H1 (cell line): ENCODE measurements at regions not wholly inside any gene's neighbourhood (a gene's known extent, or its start where the extent isn't known, plus 50 kb on each side); places are given as distances from the start of the nearest gene placed in this dataset.

Experiments
- CTCF ChIA-PET: fragments of 300-600 bp; sonication (Branson Sonifier 250); formaldehyde crosslinking; loops from one replicate; lab custom pipeline; 2021; ENCODE audit not compliant: partially characterized antibody; lab: Charles Lee
- POLR2A ChIA-PET: fragments of 300-600 bp; sonication (Branson Sonifier 250); formaldehyde crosslinking; loops from one replicate; lab custom pipeline; 2021; ENCODE audit warnings: inconsistent platforms; ENCODE audit not compliant: partially characterized antibody; lab: Charles Lee
- DNase-seq, 2 experiments: peaks; one replicate each; pipeline versions ENCODE4 v3.0.0 to v3.0.0-alpha.2; 2010 to 2022; ENCODE audit warnings: low spot score in 2 of 2, low read depth in 1 of 2, mixed read lengths in 1 of 2
- FAIRE-seq: peaks from 2 replicates; lab custom pipeline; 2011; peaks lifted over from hg19 to GRCh38; lab: Jason Lieb, UNC
- H2AFZ ChIP-seq: 2 replicates; pipeline ENCODE4 v1.8.1; 2012; ENCODE audit warnings: low read length, inconsistent platforms
- H2AK5ac ChIP-seq: 2 replicates; pipeline ENCODE4 v1.6.1; 2013; ENCODE audit warnings: low read depth, low read length
- H2BK120ac ChIP-seq: replicated peaks from 2 replicates; pipeline ENCODE3; 2013; ENCODE audit warnings: low read depth, low read length, inconsistent platforms
- H2BK12ac ChIP-seq: 2 replicates; pipeline ENCODE4 v1.6.1; 2013; ENCODE audit warnings: low read depth, low read length
- H2BK15ac ChIP-seq: 2 replicates; pipeline ENCODE4 v1.6.1; 2013; ENCODE audit warnings: low read length
- H2BK20ac ChIP-seq: 2 replicates; pipeline ENCODE4 v1.6.1; 2013; ENCODE audit warnings: low read length
- H2BK5ac ChIP-seq: 2 replicates; pipeline ENCODE4 v1.6.1; 2013; ENCODE audit warnings: low read depth, low read length
- H3K14ac ChIP-seq: 2 replicates; pipeline ENCODE4 v1.6.1; 2013; ENCODE audit warnings: inconsistent platforms; ENCODE audit not compliant: insufficient read length
- H3K18ac ChIP-seq: 2 replicates; pipeline ENCODE4 v1.6.1; 2013; ENCODE audit warnings: low read length; ENCODE audit errors: extremely low read depth
- H3K23ac ChIP-seq: 2 replicates; pipeline ENCODE4 v1.6.1; 2013; ENCODE audit warnings: inconsistent platforms; ENCODE audit not compliant: insufficient read length
- H3K23me2 ChIP-seq: 2 replicates; pipeline ENCODE4 v1.6.1; 2013; ENCODE audit warnings: low read depth, low read length
- H3K27ac ChIP-seq: 2 replicates; pipeline ENCODE4 v1.6.1; 2011; ENCODE audit warnings: low read depth, low read length, inconsistent platforms
- H3K27me3 ChIP-seq, 4 experiments: replicated peaks in 1 of 4; 1 replicate in 1 of 4; 2 replicates in 3 of 4; pipeline versions ENCODE4 v1.6.1 to v1.8.1; 2011 to 2013; ENCODE audit warnings: low read length in 3 of 4, mild to moderate bottlenecking in 3 of 4, inconsistent platforms in 2 of 4, mixed read lengths in 2 of 4, moderate library complexity in 1 of 4; ENCODE audit not compliant: control insufficient read depth in 3 of 4, insufficient read depth in 3 of 4; ENCODE audit errors: extremely low read depth in 1 of 4
- H3K36me3 ChIP-seq, 4 experiments: 2 replicates each; pipeline versions ENCODE4 v1.6.1 to v1.8.1; 2011 to 2013; ENCODE audit warnings: mild to moderate bottlenecking in 4 of 4, low read length in 3 of 4, moderate library complexity in 2 of 4, control low read depth in 1 of 4, inconsistent platforms in 1 of 4; ENCODE audit not compliant: insufficient read depth in 4 of 4, control insufficient read depth in 2 of 4
- H3K4ac ChIP-seq: replicated peaks from 2 replicates; pipeline ENCODE3; 2013; ENCODE audit warnings: low read length, low read depth, mixed read lengths, inconsistent platforms; ENCODE audit not compliant: insufficient read length
- H3K4me1 ChIP-seq, 4 experiments: replicated peaks in 1 of 4; 1 replicate in 1 of 4; 2 replicates in 3 of 4; pipeline versions ENCODE4 v1.6.1 to v1.8.1; 2011 to 2013; ENCODE audit warnings: low read length in 3 of 4, inconsistent platforms in 2 of 4, mixed read lengths in 1 of 4; ENCODE audit not compliant: insufficient read depth in 4 of 4, control insufficient read depth in 3 of 4
- H3K4me2 ChIP-seq, 2 experiments: 2 replicates each; pipeline versions ENCODE4 v1.6.1 to v1.8.1; 2011 to 2013; ENCODE audit warnings: low read depth in 2 of 2, low read length in 2 of 2, control low read depth in 1 of 2, inconsistent platforms in 1 of 2, mild to moderate bottlenecking in 1 of 2; ENCODE audit not compliant: insufficient read depth in 1 of 2
- H3K4me3 ChIP-seq, 4 experiments: fragments of 200-600, 300-600 bp in 1 of 4; sonication (generic), shearing (Covaris generic), sonication (Bioruptor Twin) in 1 of 4; 2 replicates each; pipeline versions ENCODE4 v1.5.1 to v1.8.1; 2011 to 2016; ENCODE audit warnings: low read length in 4 of 4, low read depth in 3 of 4, control low read depth in 2 of 4, inconsistent platforms in 2 of 4, mild to moderate bottlenecking in 2 of 4, mixed read lengths in 1 of 4, moderate library complexity in 1 of 4; ENCODE audit not compliant: insufficient read depth in 2 of 4; ENCODE audit errors: extremely low read depth in 1 of 4
- H3K56ac ChIP-seq: replicated peaks from 2 replicates; pipeline ENCODE3; 2013; ENCODE audit warnings: low read depth, mild to moderate bottlenecking, mixed read lengths, low read length, inconsistent platforms; ENCODE audit not compliant: insufficient read length
- H3K79me1 ChIP-seq: 2 replicates; pipeline ENCODE4 v1.6.1; 2013; ENCODE audit warnings: low read depth, low read length, control low read depth
- H3K79me2 ChIP-seq, 2 experiments: 2 replicates each; pipeline versions ENCODE4 v1.6.1 to v1.8.1; 2012 to 2013; ENCODE audit warnings: low read length in 2 of 2, mild to moderate bottlenecking in 2 of 2, inconsistent platforms in 1 of 2; ENCODE audit not compliant: insufficient read depth in 2 of 2, control insufficient read depth in 1 of 2
- H3K9ac ChIP-seq, 4 experiments: replicated peaks in 1 of 4; 1 replicate in 1 of 4; 2 replicates in 3 of 4; pipeline versions ENCODE4 v1.6.1 to v1.8.1; 2011 to 2013; ENCODE audit warnings: low read depth in 3 of 4, low read length in 3 of 4, control low read depth in 2 of 4, mild to moderate bottlenecking in 2 of 4, moderate library complexity in 2 of 4, inconsistent platforms in 1 of 4; ENCODE audit errors: extremely low read depth in 1 of 4
- H3K9me3 ChIP-seq, 2 experiments: 2 replicates each; pipeline versions ENCODE4 v1.6.1 to v1.8.1; 2012 to 2013; ENCODE audit warnings: mild to moderate bottlenecking in 2 of 2, moderate library complexity in 2 of 2, control low read depth in 1 of 2, inconsistent platforms in 1 of 2, low read depth in 1 of 2, low read length in 1 of 2, mixed read lengths in 1 of 2; ENCODE audit not compliant: insufficient read depth in 2 of 2
- H4K20me1 ChIP-seq, 2 experiments: replicated peaks in 1 of 2; 2 replicates each; pipeline versions ENCODE3 to v1.8.1; 2011 to 2013; ENCODE audit warnings: inconsistent platforms in 2 of 2, low read length in 2 of 2, mild to moderate bottlenecking in 1 of 2; ENCODE audit not compliant: insufficient read depth in 2 of 2, control insufficient read depth in 1 of 2
- H4K5ac ChIP-seq: 2 replicates; pipeline ENCODE4 v1.6.1; 2013; ENCODE audit warnings: low read length, low read depth, mixed read lengths, inconsistent platforms; ENCODE audit not compliant: insufficient read length
- H4K8ac ChIP-seq: 2 replicates; pipeline ENCODE4 v1.8.0; 2013; ENCODE audit warnings: mild to moderate bottlenecking, moderate library complexity, low read length, inconsistent platforms; ENCODE audit not compliant: insufficient read depth; ENCODE audit errors: extremely low read depth
- H4K91ac ChIP-seq: replicated peaks from 2 replicates; pipeline ENCODE3; 2013; ENCODE audit warnings: low read length, mixed read lengths, inconsistent platforms; ENCODE audit not compliant: insufficient read length
- CBX8 ChIP-seq: fragments of 300-800, 300-1000 bp; sonication (generic); IDR thresholded peaks from 2 replicates; pipeline ENCODE4 v1.7.1; 2016; ENCODE audit warnings: low read depth, low read length, borderline replicate concordance
- EZH2 ChIP-seq: fragments of 200-600 bp; sonication (generic); IDR thresholded peaks from 2 replicates; pipeline ENCODE4 v1.7.1; 2012; ENCODE audit warnings: low read depth, mild to moderate bottlenecking, moderate library complexity, low read length, inconsistent platforms; ENCODE audit not compliant: severe bottlenecking
- GTF2F1 ChIP-seq: IDR thresholded peaks from 2 replicates; pipeline ENCODE4 v1.6.1; 2012; ENCODE audit warnings: low read depth, low read length, improper control_type of control experiment, borderline replicate concordance
- JUN ChIP-seq: IDR thresholded peaks from 2 replicates; pipeline ENCODE4 v1.6.1; 2011; ENCODE audit warnings: low read depth, mild to moderate bottlenecking, improper control_type of control experiment, low read length
- JUND ChIP-seq: IDR thresholded peaks from 2 replicates; pipeline ENCODE4 v1.6.1; 2011; ENCODE audit warnings: mild to moderate bottlenecking, improper control_type of control experiment, low read length
- KDM1A ChIP-seq: fragments of 200-600, 300-600 bp; sonication (generic); IDR thresholded peaks from 2 replicates; pipeline ENCODE4 v1.7.1; 2016; ENCODE audit warnings: mild to moderate bottlenecking, low read length, borderline replicate concordance
- POU5F1 ChIP-seq: IDR thresholded peaks from 2 replicates; pipeline ENCODE4 v1.6.1; 2011; ENCODE audit warnings: low read depth, mild to moderate bottlenecking, low read length, moderate library complexity
- RXRA ChIP-seq: IDR thresholded peaks from 2 replicates; pipeline ENCODE4 v1.6.1; 2011; ENCODE audit warnings: low read depth, mild to moderate bottlenecking, low read length, moderate library complexity; ENCODE audit not compliant: insufficient read depth
- SAP30 ChIP-seq: fragments of 300-600 bp; sonication (generic); IDR thresholded peaks from 2 replicates; pipeline ENCODE4 v1.7.1; 2012; ENCODE audit warnings: low read length, moderate library complexity, mild to moderate bottlenecking, inconsistent platforms; ENCODE audit not compliant: insufficient read depth, insufficient replicate concordance
- SIX5 ChIP-seq: IDR thresholded peaks from 2 replicates; pipeline ENCODE4 v1.6.1; 2011; ENCODE audit warnings: mild to moderate bottlenecking, low read depth, low read length
- TAF7 ChIP-seq: optimal IDR thresholded peaks from 2 replicates; pipeline ENCODE3; 2011; ENCODE audit warnings: low read depth, mild to moderate bottlenecking, inconsistent platforms, low read length, moderate library complexity, borderline replicate concordance
- TCF12 ChIP-seq: IDR thresholded peaks from 2 replicates; pipeline ENCODE4 v1.6.1; 2011; ENCODE audit warnings: low read depth, mild to moderate bottlenecking, low read length
- USF2 ChIP-seq: IDR thresholded peaks from 2 replicates; pipeline ENCODE4 v1.6.1; 2011; ENCODE audit warnings: low read length, improper control_type of control experiment
- WGBS, 2 experiments: shearing (Covaris generic) in 1 of 2; methylation state at CpG; one replicate each; pipeline versions ENCODE4 v1.1.6 to v1.1.7; 2013 to 2015; ENCODE audit warnings: low lambda C conversion rate in 2 of 2, mixed read lengths in 2 of 2, inconsistent platforms in 1 of 2, low coverage in 1 of 2, missing lambda C conversion rate in 1 of 2; ENCODE audit not compliant: insufficient replicate concordance in 2 of 2, insufficient coverage in 1 of 2, insufficient read length in 1 of 2; ENCODE audit errors: extremely low coverage in 1 of 2, missing lambda C conversion rate in 1 of 2; 5-methylcytosine and 5-hydroxymethylcytosine counted together

GRCh38 chr5:87774804-87775203 is 362.1 kb upstream of the CCNH start:
- H3K14ac ChIP-seq: no peak overlapping the region
- 73% methylated on average over 1 of the region's 1 CpG; no CpG with 5 or more reads in 1 of the 2 experiments for WGBS, 2 experiments
- ChIA-PET POLR2A (no interaction called here), CTCF (interaction anchor here (0.7 to 2.0 kb wide), 3 partner anchors 9 to 917 kb away, joined by 3 to 10 read pairs (median 5); no protein-coding TSS in a partner anchor)
- H3K27ac ChIP-seq: no peak overlapping the region
- peak overlapping the region; percentile 87; the same call in 1 of the 2 replicates for H2AFZ ChIP-seq
- no peaks in the 10 kb centered on the region for H3K79me2 ChIP-seq
- H4K91ac ChIP-seq: no peak overlapping the region
- H4K20me1 ChIP-seq: no peaks in the 10 kb centered on the region
- H2AK5ac ChIP-seq: no peak overlapping the region
- no peak overlapping the region for H4K8ac ChIP-seq
- no peaks in the 10 kb centered on the region for H3K36me3 ChIP-seq
- FAIRE-seq (no peak), DNase-seq (no peak)
- no peak overlapping the region for H3K9ac ChIP-seq
- H3K79me1 ChIP-seq: no peaks in the 10 kb centered on the region
- H3K9me3 ChIP-seq: no peaks in the 10 kb centered on the region
- no peak overlapping the region for H2BK12ac ChIP-seq
- H3K23ac ChIP-seq: no peak overlapping the region
- H3K18ac ChIP-seq: no peak overlapping the region
- no peaks in the 10 kb centered on the region; a peak in 1 of 7 replicates for H3K27me3 ChIP-seq
- TF ChIP-seq KDM1A (no peak), JUN (no peak), SAP30 (no peak), RXRA (no peak), JUND (no peak), EZH2 (no peak), TAF7 (no peak), SIX5 (no peak), CBX8 (no peak), USF2 (no peak), TCF12 (no peak), POU5F1 (no peak), GTF2F1 (no peak)
- H4K5ac ChIP-seq: no peak overlapping the region
- no peak overlapping the region for H3K4ac ChIP-seq
- no peak overlapping the region for H3K4me3 ChIP-seq
- no peak overlapping the region for H3K4me2 ChIP-seq
- H3K4me1 ChIP-seq: peaks cover 0 to 6% (median 1%) of the 10 kb centered on the region in 4 experiments; a peak in 2 of 7 replicates
- H2BK20ac ChIP-seq: no peak overlapping the region
- H2BK15ac ChIP-seq: no peak overlapping the region
- no peak overlapping the region for H2BK5ac ChIP-seq
- peaks cover 2% of the 10 kb centered on the region; the same call in 1 of the 2 replicates for H3K23me2 ChIP-seq
- H2BK120ac ChIP-seq: no peak overlapping the region
- no peak overlapping the region for H3K56ac ChIP-seq
